Adrenal gland (tissue), 5 donors: ENCODE measurements at regions not wholly inside any gene's neighbourhood (a gene's known extent, or its start where the extent isn't known, plus 50 kb on each side); places are given as distances from the start of the nearest gene placed in this dataset.

Experiments used
- CTCF ChIP-seq, 6 experiments: fragments of 450-650 bp in 4 of 6; fragments of 200-600 bp in 2 of 6; sonication (generic) in 1 of 6; IDR thresholded peaks; 1 replicate in 5 of 6; 2 replicates in 1 of 6; pipeline versions ENCODE4 v1.5.1 to v1.8.0; 2016 to 2021; ENCODE audit warnings: antibody characterized with exemption in 6 of 6, mild to moderate bottlenecking in 2 of 6, moderate library complexity in 1 of 6
- POLR2A ChIP-seq, 2 donors: fragments of 450-650 bp; IDR thresholded peaks; one replicate each; pipeline ENCODE4 v1.6.1; 2017; ENCODE audit warnings: antibody characterized with exemption in 2 of 2, mild to moderate bottlenecking in 2 of 2, moderate library complexity in 1 of 2
- donor health status: DM: no; HTN: no; CAD: no.

GRCh38 chr20:60764771-60765170, 487.3 kb upstream of the CDH4 start:
- TF ChIP-seq CTCF (IDR thresholded peaks at IDR 0.05) (no peak), POLR2A (IDR thresholded peaks at IDR 0.05) (no peak)
